ENCODE measurements at regions not wholly inside any gene's neighbourhood (a gene's known extent, or its start where the extent isn't known, plus 50 kb on each side); places are given as distances from the start of the nearest gene placed in this dataset.
A peak's percentile ranks its signal among the peaks of the same experiment; 100 is the strongest.
"Not testable (repeated sequence)": the region's sequence is repeated elsewhere in the genome, so short reads cannot be mapped to it uniquely, and the experiment has no call there.

GRCh38 chr3:165635791-165636683 is 201.2 kb downstream of the BCHE start:
- DNase-seq (ENCODE audit: low spot score) (no peak), FAIRE-seq (no peak)

DNA sequence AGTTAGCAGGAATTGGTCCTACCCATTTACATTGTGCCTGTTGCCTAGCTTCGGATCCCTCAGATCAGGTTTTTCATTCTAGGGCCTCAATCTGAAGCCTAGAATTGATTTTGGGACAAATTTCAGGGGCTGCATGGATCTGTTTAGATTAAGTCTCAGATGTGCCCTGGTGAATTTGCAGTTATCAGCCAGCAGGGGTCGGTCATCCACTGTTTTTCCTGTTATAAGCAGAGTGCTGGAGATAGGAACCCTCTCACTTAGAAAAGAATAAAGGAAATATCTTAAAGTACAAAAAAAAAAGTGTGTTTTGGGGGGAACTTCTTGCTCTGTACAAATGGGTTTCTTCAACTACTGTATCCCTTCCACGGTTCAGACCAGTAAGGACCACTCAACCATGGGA is 212.5 kb downstream of the BCHE start:
- FAIRE-seq (no peak), DNase-seq (ENCODE audit: low spot score) (no peak)

DNA sequence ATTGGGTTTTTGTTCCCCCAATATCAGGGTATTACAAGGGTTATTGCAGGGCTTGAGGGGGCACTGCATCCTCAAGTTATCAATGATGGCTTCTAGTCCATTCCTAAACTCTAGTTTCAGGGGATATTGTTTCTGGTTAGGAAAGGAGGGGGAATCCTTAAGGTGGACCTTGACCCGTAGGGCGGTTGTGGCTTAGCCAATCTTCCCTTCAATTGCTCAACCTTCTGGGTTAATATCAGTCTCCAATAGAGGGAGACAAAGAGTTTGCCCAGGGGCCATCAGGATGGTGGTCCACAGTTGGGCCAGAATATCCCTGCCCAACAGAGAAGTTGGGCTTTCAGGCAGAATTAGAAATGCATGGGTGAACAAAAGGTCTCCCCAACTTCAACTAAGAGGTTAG is 214.9 kb downstream of the BCHE start:
- DNase-seq (ENCODE audit: low spot score) (no peak), FAIRE-seq (no peak)

GRCh38 chr3:165619069-165619468 is 218.2 kb downstream of the BCHE start:
- DNase-seq (ENCODE audit: low spot score) (no peak), FAIRE-seq (no peak)

GRCh38 chr3:165617134-165617533 is 220.1 kb downstream of the BCHE start:
- FAIRE-seq (no peak), DNase-seq (ENCODE audit: low spot score) (no peak)

- DNase-seq (ENCODE audit: low spot score) (no peak), FAIRE-seq (no peak)
Observed at GRCh38 chr3:165614337-165614736, 222.9 kb downstream of the BCHE start.

DNA sequence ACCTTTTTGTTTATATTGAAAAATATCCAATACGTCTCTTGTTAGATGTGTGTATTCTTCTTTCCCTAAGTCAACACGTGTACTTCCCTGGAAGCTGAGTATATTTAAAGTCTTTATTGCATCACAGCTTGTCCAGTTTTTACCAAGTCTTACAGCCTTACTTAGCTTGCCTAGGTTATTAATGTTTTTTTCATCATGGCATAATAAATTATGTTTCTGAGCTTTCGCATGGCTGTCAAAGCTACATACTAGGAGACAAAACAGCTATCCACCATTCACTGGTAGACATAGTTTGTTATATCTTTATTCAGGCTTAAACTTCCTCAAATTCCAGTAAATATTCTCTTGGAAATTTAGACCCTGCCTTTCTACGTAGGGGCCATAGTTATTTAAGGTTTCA is 224.2 kb downstream of the BCHE start:
- no peak for DNase-seq (ENCODE audit: low spot score)
- FAIRE-seq: no peak

DNA sequence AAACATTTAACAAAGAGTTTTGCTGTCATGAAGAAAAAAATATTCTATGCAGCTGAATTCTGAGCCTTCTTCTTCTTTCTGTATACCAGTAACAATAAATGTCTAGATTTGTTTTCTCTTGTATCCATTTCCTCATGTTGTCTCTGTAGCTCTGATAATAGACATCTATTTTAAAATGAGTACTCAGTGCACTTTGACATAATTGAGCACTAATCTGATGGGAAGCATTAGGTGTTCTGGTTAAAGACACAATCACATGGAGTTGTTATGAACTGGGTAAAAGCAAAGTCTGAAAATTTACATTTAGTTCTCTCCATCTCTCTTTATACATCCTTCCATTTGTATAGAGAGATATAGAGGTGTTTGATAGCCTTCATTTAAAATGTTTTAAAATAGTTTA is 230.0 kb downstream of the BCHE start:
- DNase-seq (ENCODE audit: low spot score) (no peak), FAIRE-seq (no peak)

GRCh38 chr3:165603196-165603595 is 234.0 kb downstream of the BCHE start:
- FAIRE-seq: no peak
- no peak for DNase-seq (ENCODE audit: low spot score)

DNA sequence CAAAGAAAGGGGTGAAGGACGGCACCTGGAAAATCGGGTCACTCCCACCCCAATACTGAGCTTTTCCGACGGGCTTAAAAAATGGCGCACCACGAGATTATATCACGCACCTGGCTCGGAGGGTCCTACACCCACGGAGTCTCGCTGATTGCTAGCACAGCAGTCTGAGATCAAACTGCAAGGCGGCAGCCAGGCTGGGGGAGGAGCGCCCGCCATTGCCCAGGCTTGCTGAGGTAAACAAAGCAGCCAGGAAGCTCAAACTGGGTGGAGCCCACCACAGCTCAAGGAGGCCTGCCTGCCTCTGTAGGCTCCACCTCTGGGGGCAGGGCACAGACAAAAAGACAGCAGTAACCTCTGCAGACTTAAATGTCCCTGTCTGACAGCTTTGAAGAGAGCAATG is 264.7 kb downstream of the BCHE start:
- not testable (repeated sequence) for DNase-seq (ENCODE audit: low spot score); FAIRE-seq

- DNase-seq (ENCODE audit: low spot score) (no peak), FAIRE-seq (no peak)
Observed at GRCh38 chr3:165568907-165569462, 268.2 kb downstream of the BCHE start.

- no peak for FAIRE-seq
- no peak for DNase-seq (ENCODE audit: low spot score)
Observed at GRCh38 chr3:165555785-165556184, 281.4 kb downstream of the BCHE start.

DNA sequence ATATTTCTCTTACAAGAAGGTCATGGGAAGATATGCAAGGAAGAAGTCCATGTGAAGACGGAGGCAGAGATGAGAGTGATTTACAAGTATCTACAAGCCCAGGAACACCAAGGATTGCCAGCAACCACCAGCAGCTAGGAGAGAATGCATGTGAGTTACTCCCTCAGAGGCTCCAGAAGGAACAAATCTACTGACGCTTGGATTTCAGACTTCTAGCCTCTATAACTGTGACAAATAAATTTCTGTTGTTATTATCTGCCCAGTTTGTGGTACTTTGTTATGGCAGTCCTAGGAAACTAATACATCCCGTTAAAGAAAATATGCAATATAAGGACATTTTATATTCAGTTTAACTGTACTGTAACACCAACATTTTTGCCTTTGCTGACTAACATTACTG is 283.9 kb downstream of the BCHE start:
- no peak for DNase-seq (ENCODE audit: low spot score)
- no peak for FAIRE-seq

- DNase-seq (ENCODE audit: low spot score): no peak
- FAIRE-seq: no peak
Observed at GRCh38 chr3:165549665-165550064, 287.6 kb downstream of the BCHE start.

GRCh38 chr3:165549037-165549436 is 288.2 kb downstream of the BCHE start:
- FAIRE-seq (no peak), DNase-seq (ENCODE audit: low spot score) (no peak)

DNA sequence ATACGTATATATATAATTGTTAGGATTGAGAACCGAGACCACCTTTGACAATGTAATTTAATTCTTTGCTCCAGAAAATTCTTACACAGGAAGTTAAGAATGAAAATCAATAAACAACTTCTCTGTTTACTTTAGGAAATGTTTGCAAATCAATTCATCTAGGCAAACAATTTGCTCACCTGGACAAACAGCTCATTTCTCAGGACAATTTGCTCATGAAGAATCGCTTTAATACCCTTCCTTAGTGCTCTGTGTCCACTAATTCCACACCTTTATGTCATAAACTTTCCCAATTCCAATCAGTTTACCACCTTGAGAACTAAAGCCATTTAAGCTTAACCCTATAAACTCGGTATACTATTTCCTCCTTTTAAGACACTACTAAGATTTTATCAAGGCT is 292.2 kb downstream of the BCHE start:
- FAIRE-seq (no peak), DNase-seq (ENCODE audit: low spot score) (no peak)

DNA sequence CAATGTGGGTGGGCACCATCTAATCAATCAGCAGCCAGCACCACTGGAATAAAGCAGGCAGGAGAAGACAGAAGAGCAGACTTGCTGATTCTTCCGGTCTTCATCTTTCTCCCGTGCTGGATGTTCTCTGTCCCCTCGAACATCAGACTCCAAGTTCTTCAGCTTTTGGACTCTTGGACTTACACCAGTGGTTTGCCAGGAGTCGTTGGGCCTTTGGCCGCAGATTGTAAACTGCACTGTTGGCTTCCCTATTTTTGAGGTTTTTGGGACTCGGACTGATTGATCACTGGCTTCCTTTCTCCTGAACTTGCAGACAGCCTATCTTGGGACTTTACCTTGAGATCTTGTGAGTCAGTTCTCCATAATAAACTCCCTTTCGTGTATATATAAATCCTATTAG is 292.8 kb downstream of the BCHE start:
- no peak for DNase-seq (ENCODE audit: low spot score)
- FAIRE-seq: no peak

GRCh38 chr3:165538166-165538565 is 299.1 kb downstream of the BCHE start:
- FAIRE-seq (no peak), DNase-seq (ENCODE audit: low spot score) (no peak)

DNA sequence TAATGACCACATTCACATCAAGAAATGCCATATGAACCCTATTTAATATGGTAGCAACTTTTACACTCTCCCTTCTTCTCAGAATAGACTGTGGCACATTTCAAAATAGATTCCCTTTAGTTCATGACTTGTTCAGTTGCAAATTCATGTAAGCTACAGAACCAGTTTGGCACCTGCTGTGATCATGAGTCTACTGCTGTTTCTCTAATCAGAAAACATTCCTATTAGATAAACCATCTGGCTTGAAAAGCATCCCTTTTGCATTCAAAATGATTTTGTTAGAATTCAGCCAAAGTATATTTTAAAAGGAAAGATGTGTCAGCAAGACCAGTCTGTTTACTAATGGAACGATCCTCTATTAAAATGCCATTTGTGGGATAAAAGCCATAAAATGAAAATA is 304.4 kb downstream of the BCHE start:
- DNase-seq (ENCODE audit: low spot score) (no peak), FAIRE-seq (no peak)

- no peak for FAIRE-seq
- no peak for DNase-seq (ENCODE audit: low spot score)
Observed at GRCh38 chr3:165529451-165529850, 307.8 kb downstream of the BCHE start.

- DNase-seq (ENCODE audit: low spot score) (no peak), FAIRE-seq (no peak)
Observed at GRCh38 chr3:165526367-165526766, 310.9 kb downstream of the BCHE start.

GRCh38 chr3:165523801-165524200 is 313.4 kb downstream of the BCHE start:
- FAIRE-seq: no peak
- peak; percentile 3 for DNase-seq (ENCODE audit: low spot score)

- FAIRE-seq: no peak
- no peak for DNase-seq (ENCODE audit: low spot score)
Observed at GRCh38 chr3:165522386-165522785, 314.8 kb downstream of the BCHE start.

All from urothelium cell line (cell line).